22Rv1 (cell line): ENCODE measurements at regions not wholly inside any gene's neighbourhood (a gene's known extent, or its start where the extent isn't known, plus 50 kb on each side); places are given as distances from the start of the nearest gene placed in this dataset.

Experiments
- H3K27ac ChIP-seq: fragments of 450-650 bp; 2 replicates; pipeline ENCODE4 v1.5.1; 2017
- CTCF ChIP-seq: fragments of 450-650 bp; IDR thresholded peaks from 2 replicates; pipeline ENCODE4 v1.5.1; 2017; ENCODE audit warnings: mild to moderate bottlenecking
- ZFX ChIP-seq: fragments of 450-650 bp; IDR thresholded peaks from 2 replicates; pipeline ENCODE4 v1.6.1; 2017; ENCODE audit warnings: antibody characterized with exemption, borderline replicate concordance

- TF ChIP-seq ZFX: no peak
- TF ChIP-seq CTCF: no peak
- no peak overlapping the region for H3K27ac ChIP-seq
Observed at GRCh38 chr4:138055890-138056289, 186.3 kb downstream of the SLC7A11 start.

- no peak overlapping the region for H3K27ac ChIP-seq
Observed at GRCh38 chr4:138053641-138054301, 188.4 kb downstream of the SLC7A11 start.

GRCh38 chr4:138052806-138053632, 189.1 kb downstream of the SLC7A11 start:
- TF ChIP-seq ZFX (no peak), CTCF (no peak)
- no peak overlapping the region for H3K27ac ChIP-seq

More at GRCh38 chr4:138053641-138054301, 188.4 kb downstream of the SLC7A11 start:
- TF ChIP-seq CTCF (no peak), ZFX (no peak)

- no peak overlapping the region for H3K27ac ChIP-seq
- TF ChIP-seq CTCF (no peak), ZFX (no peak)
Observed at GRCh38 chr4:138051157-138051556, 191.0 kb downstream of the SLC7A11 start.

GRCh38 chr4:138050601-138051000, 191.5 kb downstream of the SLC7A11 start:
- no peak overlapping the region for H3K27ac ChIP-seq
- TF ChIP-seq ZFX (no peak), CTCF (no peak)

- H3K27ac ChIP-seq: no peak overlapping the region
- TF ChIP-seq ZFX (no peak), CTCF (no peak)
Observed at GRCh38 chr4:138049355-138049754, 192.8 kb downstream of the SLC7A11 start.

- no peak overlapping the region for H3K27ac ChIP-seq
- TF ChIP-seq ZFX (no peak), CTCF (no peak)
Observed at GRCh38 chr4:138047290-138047689, 194.9 kb downstream of the SLC7A11 start.
